IPS DF 6.9 (cell line): ENCODE measurements at regions not wholly inside any gene's neighbourhood (a gene's known extent, or its start where the extent isn't known, plus 50 kb on each side); places are given as distances from the start of the nearest gene placed in this dataset.

Experiments used
- DNase-seq: peaks from one replicate; pipeline ENCODE4 v3.0.0-alpha.2; 2013; ENCODE audit warnings: low read depth, low spot score
- H3K27ac ChIP-seq: one replicate; pipeline ENCODE4 v1.5.1; 2013; ENCODE audit warnings: low read length, control low read depth
- H3K27me3 ChIP-seq: 2 replicates; pipeline ENCODE4 v1.6.1; 2013; ENCODE audit warnings: mild to moderate bottlenecking, low read length; ENCODE audit not compliant: control insufficient read depth, insufficient read depth
- H3K36me3 ChIP-seq: 2 replicates; pipeline ENCODE4 v1.6.1; 2013; ENCODE audit warnings: low read length; ENCODE audit not compliant: control insufficient read depth, insufficient read depth
- H3K4me1 ChIP-seq: 2 replicates; pipeline ENCODE4 v1.6.1; 2013; ENCODE audit warnings: low read length; ENCODE audit not compliant: control insufficient read depth, insufficient read depth
- H3K4me3 ChIP-seq: 2 replicates; pipeline ENCODE4 v1.5.1; 2013; ENCODE audit warnings: mild to moderate bottlenecking, low read length
- H3K9me3 ChIP-seq: 2 replicates; pipeline ENCODE4 v1.6.1; 2013; ENCODE audit warnings: low read length, inconsistent platforms; ENCODE audit not compliant: control insufficient read depth, insufficient read depth
- WGBS: extraction: QIAGEN DNeasy Blood & Tissue Kit; methylation state at CpG from one replicate; pipeline ENCODE4 v1.1.7; 2013; ENCODE audit warnings: mixed read lengths, missing lambda C conversion rate; ENCODE audit not compliant: insufficient read length, insufficient coverage; 5-methylcytosine and 5-hydroxymethylcytosine counted together

- Histone ChIP-seq H3K9me3 (no peaks in the 10 kb centered on the region), H3K4me1 (no peaks in the 10 kb centered on the region), H3K27ac (no peak overlapping the region), H3K4me3 (no peak overlapping the region), H3K36me3 (no peaks in the 10 kb centered on the region), H3K27me3 (no peaks in the 10 kb centered on the region)
- DNase-seq: no peak
- no CpG with 5 or more reads among the region's 5 CpGs for WGBS
Observed at GRCh38 chr5:104298518-104298917, 735.9 kb upstream of the NUDT12 start.

- DNase-seq: no peak
- WGBS: no CpG with 5 or more reads among the region's 1 CpG
- Histone ChIP-seq H3K4me1 (no peaks in the 10 kb centered on the region), H3K4me3 (no peak overlapping the region), H3K27ac (no peak overlapping the region), H3K9me3 (no peaks in the 10 kb centered on the region), H3K27me3 (no peaks in the 10 kb centered on the region), H3K36me3 (no peaks in the 10 kb centered on the region)
Observed at GRCh38 chr5:104297076-104297475, 734.5 kb upstream of the NUDT12 start.

GRCh38 chr5:104295991-104296390 is 733.4 kb upstream of the NUDT12 start:
- Histone ChIP-seq H3K4me3 (no peak overlapping the region), H3K36me3 (no peaks in the 10 kb centered on the region), H3K9me3 (no peaks in the 10 kb centered on the region), H3K27me3 (no peaks in the 10 kb centered on the region), H3K4me1 (no peaks in the 10 kb centered on the region), H3K27ac (no peak overlapping the region)
- WGBS: no CpG with 5 or more reads among the region's 1 CpG
- no peak for DNase-seq

- no peaks in the 10 kb centered on the region for H3K9me3 ChIP-seq
- H3K4me3 ChIP-seq: no peak overlapping the region
- no peak for DNase-seq
- no peak overlapping the region for H3K27ac ChIP-seq
- no peaks in the 10 kb centered on the region for H3K4me1 ChIP-seq
- no peaks in the 10 kb centered on the region for H3K36me3 ChIP-seq
- WGBS: no CpG with 5 or more reads among the region's 1 CpG
- no peaks in the 10 kb centered on the region for H3K27me3 ChIP-seq
Observed at GRCh38 chr5:104283136-104283535, 720.5 kb upstream of the NUDT12 start.

GRCh38 chr5:104273725-104274124 is 711.1 kb upstream of the NUDT12 start:
- 100% methylated on average over 1 of the region's 2 CpGs for WGBS
- DNase-seq: no peak
- Histone ChIP-seq H3K36me3 (no peaks in the 10 kb centered on the region), H3K4me3 (no peak overlapping the region), H3K4me1 (no peaks in the 10 kb centered on the region), H3K27ac (no peak overlapping the region), H3K9me3 (no peaks in the 10 kb centered on the region), H3K27me3 (no peaks in the 10 kb centered on the region)

GRCh38 chr5:104267320-104268015 is 704.9 kb upstream of the NUDT12 start:
- no peak for DNase-seq
- H3K27ac ChIP-seq: no peak overlapping the region

GRCh38 chr5:104266161-104266560 is 703.6 kb upstream of the NUDT12 start:
- WGBS: no CpG with 5 or more reads among the region's 1 CpG
- H3K4me1 ChIP-seq: no peaks in the 10 kb centered on the region; the same call in 1 of the 2 replicates
- no peak overlapping the region for H3K4me3 ChIP-seq
- H3K9me3 ChIP-seq: no peaks in the 10 kb centered on the region
- H3K27me3 ChIP-seq: no peaks in the 10 kb centered on the region
- DNase-seq: no peak
- H3K36me3 ChIP-seq: no peaks in the 10 kb centered on the region
- no peak overlapping the region for H3K27ac ChIP-seq

More at GRCh38 chr5:104267320-104268015, 704.9 kb upstream of the NUDT12 start:
- Histone ChIP-seq H3K4me3 (no peak overlapping the region), H3K9me3 (no peaks in the 10 kb centered on the region), H3K27me3 (no peaks in the 10 kb centered on the region), H3K36me3 (no peaks in the 10 kb centered on the region), H3K4me1 (no peaks in the 10 kb centered on the region; the same call in 1 of the 2 replicates)
- no CpG with 5 or more reads among the region's 3 CpGs for WGBS

- no CpG with 5 or more reads among the region's 1 CpG for WGBS
Observed at GRCh38 chr5:104265531-104266140, 703.0 kb upstream of the NUDT12 start.

GRCh38 chr5:104247260-104247659 is 684.7 kb upstream of the NUDT12 start:
- H3K4me3 ChIP-seq: no peak overlapping the region
- H3K27me3 ChIP-seq: no peaks in the 10 kb centered on the region
- H3K27ac ChIP-seq: no peak overlapping the region
- H3K9me3 ChIP-seq: no peaks in the 10 kb centered on the region
- no peaks in the 10 kb centered on the region for H3K4me1 ChIP-seq
- WGBS: no CpG with 5 or more reads among the region's 3 CpGs
- no peak for DNase-seq
- no peaks in the 10 kb centered on the region for H3K36me3 ChIP-seq

More at GRCh38 chr5:104265531-104266140, 703.0 kb upstream of the NUDT12 start:
- H3K4me3 ChIP-seq: no peak overlapping the region
- no peaks in the 10 kb centered on the region; the same call in 1 of the 2 replicates for H3K4me1 ChIP-seq
- H3K27ac ChIP-seq: no peak overlapping the region
- H3K9me3 ChIP-seq: no peaks in the 10 kb centered on the region
- H3K27me3 ChIP-seq: no peaks in the 10 kb centered on the region
- DNase-seq: no peak
- H3K36me3 ChIP-seq: no peaks in the 10 kb centered on the region

- H3K4me1 ChIP-seq: no peaks in the 10 kb centered on the region
- no peak overlapping the region for H3K27ac ChIP-seq
- no peak overlapping the region for H3K4me3 ChIP-seq
- no CpG with 5 or more reads among the region's 4 CpGs for WGBS
- DNase-seq: no peak
- no peaks in the 10 kb centered on the region for H3K27me3 ChIP-seq
- H3K9me3 ChIP-seq: no peaks in the 10 kb centered on the region
- no peaks in the 10 kb centered on the region for H3K36me3 ChIP-seq
Observed at GRCh38 chr5:104241046-104241445, 678.5 kb upstream of the NUDT12 start.

GRCh38 chr5:104237586-104237985 is 675.0 kb upstream of the NUDT12 start:
- Histone ChIP-seq H3K4me3 (no peak overlapping the region), H3K27ac (no peak overlapping the region), H3K9me3 (no peaks in the 10 kb centered on the region), H3K36me3 (no peaks in the 10 kb centered on the region), H3K27me3 (no peaks in the 10 kb centered on the region), H3K4me1 (no peaks in the 10 kb centered on the region)
- no peak for DNase-seq
- no CpG with 5 or more reads among the region's 5 CpGs for WGBS
